ENCODE measurements at regions not wholly inside any gene's neighbourhood (a gene's known extent, or its start where the extent isn't known, plus 50 kb on each side); places are given as distances from the start of the nearest gene placed in this dataset.
A peak's percentile ranks its signal among the peaks of the same experiment; 100 is the strongest.

DNA sequence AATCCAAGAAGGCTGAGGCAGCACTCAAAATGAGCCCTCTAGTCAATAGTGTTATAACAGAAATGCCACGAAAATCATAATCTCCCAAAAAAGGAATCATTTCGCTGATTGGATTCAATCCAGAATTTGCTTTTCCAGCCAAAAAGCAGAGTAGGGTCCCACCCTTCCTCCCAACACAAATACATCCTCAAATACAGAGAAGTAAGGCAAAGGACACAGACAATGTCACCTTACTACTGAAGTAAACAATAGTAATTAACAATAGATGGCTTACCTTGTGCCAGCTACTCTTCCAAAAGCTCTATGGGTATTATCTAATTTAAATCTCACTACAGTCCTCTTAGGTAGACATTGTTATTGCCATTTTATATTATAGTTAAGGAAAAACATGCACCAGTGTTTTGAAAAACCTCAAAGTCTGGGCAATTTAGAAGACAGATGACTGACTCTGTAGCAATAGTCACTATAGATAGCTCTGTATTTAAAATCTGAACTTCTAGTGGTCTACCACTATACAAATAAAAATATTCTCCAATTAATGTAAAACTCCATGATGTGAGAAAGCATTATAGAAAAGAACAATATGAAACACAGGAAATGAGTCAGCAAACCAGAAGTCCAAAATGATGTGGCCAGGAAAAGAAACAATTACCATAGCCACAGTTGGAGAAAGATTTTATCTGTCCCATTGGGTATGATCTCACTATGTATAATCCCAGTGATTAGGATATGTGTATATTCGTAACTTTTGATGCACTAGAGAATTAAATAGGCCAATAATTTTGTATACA lies 305.0 kb upstream of the ERBB4 start:
- TF ChIP-seq, protein P1, sequence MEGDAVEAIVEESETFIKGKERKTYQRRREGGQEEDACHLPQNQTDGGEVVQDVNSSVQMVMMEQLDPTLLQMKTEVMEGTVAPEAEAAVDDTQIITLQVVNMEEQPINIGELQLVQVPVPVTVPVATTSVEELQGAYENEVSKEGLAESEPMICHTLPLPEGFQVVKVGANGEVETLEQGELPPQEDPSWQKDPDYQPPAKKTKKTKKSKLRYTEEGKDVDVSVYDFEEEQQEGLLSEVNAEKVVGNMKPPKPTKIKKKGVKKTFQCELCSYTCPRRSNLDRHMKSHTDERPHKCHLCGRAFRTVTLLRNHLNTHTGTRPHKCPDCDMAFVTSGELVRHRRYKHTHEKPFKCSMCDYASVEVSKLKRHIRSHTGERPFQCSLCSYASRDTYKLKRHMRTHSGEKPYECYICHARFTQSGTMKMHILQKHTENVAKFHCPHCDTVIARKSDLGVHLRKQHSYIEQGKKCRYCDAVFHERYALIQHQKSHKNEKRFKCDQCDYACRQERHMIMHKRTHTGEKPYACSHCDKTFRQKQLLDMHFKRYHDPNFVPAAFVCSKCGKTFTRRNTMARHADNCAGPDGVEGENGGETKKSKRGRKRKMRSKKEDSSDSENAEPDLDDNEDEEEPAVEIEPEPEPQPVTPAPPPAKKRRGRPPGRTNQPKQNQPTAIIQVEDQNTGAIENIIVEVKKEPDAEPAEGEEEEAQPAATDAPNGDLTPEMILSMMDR (IDR thresholded peaks at IDR 0.05; ENCODE audit: insufficient read depth, low read length, poor library complexity, severe bottlenecking): no peak
- Histone ChIP-seq H3K36me3 (ENCODE audit: control insufficient read depth, insufficient read depth, low read length) (no peaks in the 10 kb centered on the region), H3K27me3 (replicated peaks; ENCODE audit: control insufficient read depth, insufficient read depth, low read length) (no peaks in the 10 kb centered on the region), H3K4me3 (replicated peaks; ENCODE audit: low read depth, low read length) (no peak overlapping the region)
- peak; percentile 6 for DNase-seq (ENCODE audit: extremely low read depth, insufficient read length)

DNA sequence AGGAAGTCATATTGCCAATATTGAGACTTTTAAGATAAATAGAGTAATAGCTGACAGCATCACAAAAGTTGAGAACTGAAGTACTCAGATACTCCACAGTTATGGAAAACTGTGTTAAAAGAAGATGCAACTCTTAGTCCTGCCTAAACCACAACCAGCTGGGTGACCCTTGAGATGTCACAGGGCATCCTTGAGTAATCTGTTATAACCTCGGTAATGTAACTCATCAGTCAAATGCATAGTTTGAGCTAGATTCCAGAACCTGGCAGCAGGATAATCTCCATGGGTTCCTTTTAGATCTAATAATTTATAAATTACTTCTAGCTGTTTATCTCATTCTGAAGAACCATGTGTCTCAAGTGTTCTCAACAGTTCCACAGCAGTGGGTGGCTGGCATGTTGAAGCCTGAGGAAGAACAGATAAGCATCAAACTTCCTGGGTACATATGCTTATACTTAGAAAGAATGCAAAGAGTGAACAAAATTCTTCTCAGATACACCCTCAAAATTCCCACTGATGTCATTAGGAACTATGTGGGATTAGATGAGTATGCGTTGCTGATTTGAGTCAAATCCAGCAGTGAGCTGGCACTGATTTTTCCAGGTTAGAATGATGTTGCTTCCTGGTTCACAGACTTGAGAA lies 304.1 kb upstream of the ERBB4 start:
- Histone ChIP-seq H3K4me3 (replicated peaks; ENCODE audit: low read depth, low read length) (no peak overlapping the region), H3K27me3 (replicated peaks; ENCODE audit: control insufficient read depth, insufficient read depth, low read length) (no peaks in the 10 kb centered on the region), H3K36me3 (ENCODE audit: control insufficient read depth, insufficient read depth, low read length) (no peaks in the 10 kb centered on the region)
- DNase-seq (ENCODE audit: extremely low read depth, insufficient read length): no peak
- TF ChIP-seq, protein P1 (IDR thresholded peaks at IDR 0.05; ENCODE audit: insufficient read depth, low read length, poor library complexity, severe bottlenecking): no peak

DNA sequence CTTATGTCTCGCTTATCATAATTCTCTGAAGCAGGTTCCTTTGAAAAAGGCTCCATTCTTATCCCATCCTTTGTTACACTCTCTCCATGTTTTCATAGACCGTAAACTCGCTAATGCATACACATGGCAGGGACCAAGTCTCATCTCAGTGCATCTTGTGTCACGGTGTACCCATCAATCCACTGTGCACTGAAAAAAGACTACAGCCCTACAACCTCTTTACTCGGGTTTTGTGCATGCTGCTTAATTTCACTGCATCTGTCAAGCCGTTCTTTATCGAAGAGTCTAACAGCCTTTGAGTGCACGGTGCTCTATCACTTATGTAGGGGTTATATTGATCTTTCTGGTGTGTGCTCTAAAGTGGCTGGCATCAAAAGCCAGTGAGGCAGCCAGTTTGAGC lies 302.9 kb upstream of the ERBB4 start:
- Histone ChIP-seq H3K27me3 (replicated peaks; ENCODE audit: control insufficient read depth, insufficient read depth, low read length) (no peaks in the 10 kb centered on the region), H3K4me3 (replicated peaks; ENCODE audit: low read depth, low read length) (no peak overlapping the region), H3K36me3 (ENCODE audit: control insufficient read depth, insufficient read depth, low read length) (no peaks in the 10 kb centered on the region)
- no peak for DNase-seq (ENCODE audit: extremely low read depth, insufficient read length)
- TF ChIP-seq, protein P1 (IDR thresholded peaks at IDR 0.05; ENCODE audit: insufficient read depth, low read length, poor library complexity, severe bottlenecking): no peak

DNA sequence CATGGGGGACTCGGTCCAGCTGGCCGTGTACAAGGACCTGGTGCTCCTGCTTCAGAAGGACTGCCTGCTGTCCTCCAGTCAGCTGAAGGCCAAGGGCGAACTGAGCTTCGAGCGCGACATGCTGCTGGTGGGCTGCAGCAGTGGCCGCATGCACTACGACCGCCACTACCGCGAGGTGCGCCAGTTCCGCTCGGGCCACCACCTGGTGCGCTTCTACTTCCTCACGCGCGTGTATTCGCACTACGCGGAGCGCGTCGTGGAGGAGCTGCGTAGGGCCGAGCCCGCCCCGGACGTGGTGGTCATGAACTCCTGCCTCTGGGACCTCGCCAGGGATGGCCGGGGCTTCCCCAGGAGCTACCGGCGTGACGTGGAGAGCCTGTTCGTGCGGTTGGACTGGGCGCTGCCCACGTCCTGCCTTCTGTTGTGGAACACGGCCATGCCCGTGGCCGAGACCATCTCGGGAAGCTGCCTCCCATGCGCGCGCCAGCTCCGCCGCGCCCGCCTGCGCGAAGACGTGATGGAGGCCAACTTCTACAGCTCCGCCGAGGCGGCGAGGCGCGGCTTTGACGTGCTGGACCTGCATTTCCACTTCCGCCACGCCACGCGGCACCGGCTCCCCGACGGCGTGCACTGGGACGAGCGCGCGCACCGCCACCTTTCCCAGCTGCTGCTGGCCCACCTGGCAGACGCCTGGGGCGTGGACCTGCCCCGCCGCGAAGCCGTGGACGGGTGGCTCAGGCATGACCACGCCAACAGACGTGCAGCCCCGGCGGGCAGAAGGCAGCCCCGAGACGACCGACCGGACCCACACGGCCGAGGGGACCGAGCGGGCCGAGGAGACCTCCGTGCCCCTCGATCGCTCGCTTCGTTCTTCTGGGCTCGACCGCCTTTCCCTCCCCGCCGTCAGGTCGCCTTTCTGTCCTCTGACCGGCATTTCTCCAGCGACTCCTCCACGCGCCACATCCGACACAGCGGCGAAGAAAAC lies 293.9 kb upstream of the ERBB4 start:
- Histone ChIP-seq H3K36me3 (ENCODE audit: control insufficient read depth, insufficient read depth, low read length) (no peaks in the 10 kb centered on the region), H3K27me3 (replicated peaks; ENCODE audit: control insufficient read depth, insufficient read depth, low read length) (no peaks in the 10 kb centered on the region), H3K4me3 (replicated peaks; ENCODE audit: low read depth, low read length) (no peak overlapping the region)
- peak; percentile 6 for DNase-seq (ENCODE audit: extremely low read depth, insufficient read length)
- TF ChIP-seq, protein P1 (IDR thresholded peaks at IDR 0.05; ENCODE audit: insufficient read depth, low read length, poor library complexity, severe bottlenecking): no peak

DNA sequence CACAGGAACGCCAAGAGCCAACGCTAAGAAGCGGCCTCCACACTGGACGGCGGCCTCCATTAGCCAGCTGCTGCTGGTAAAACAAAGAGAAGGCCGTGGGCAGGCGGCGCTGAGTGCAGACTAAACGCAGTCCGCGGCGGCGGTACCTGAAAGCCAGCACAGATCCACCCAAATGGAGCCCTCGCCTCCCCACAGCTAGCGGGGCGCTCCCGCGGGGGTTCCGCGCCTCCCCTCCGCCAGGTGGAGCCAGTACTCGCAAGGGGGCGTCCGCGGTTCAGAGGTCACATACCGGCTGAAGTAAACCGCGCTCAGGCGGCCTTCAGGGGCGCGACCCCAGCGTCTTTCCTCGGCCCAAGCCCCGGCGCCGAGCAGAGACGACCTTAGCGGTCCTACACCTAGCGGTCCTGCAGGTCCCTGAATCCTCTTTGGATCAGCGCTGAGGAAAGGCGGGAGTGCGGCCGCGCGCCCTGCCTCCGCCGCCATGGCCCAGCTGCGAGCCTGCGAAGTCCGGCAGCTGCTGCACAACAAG lies 293.1 kb upstream of the ERBB4 start:
- Histone ChIP-seq H3K27me3 (replicated peaks; ENCODE audit: control insufficient read depth, insufficient read depth, low read length) (no peaks in the 10 kb centered on the region), H3K36me3 (ENCODE audit: control insufficient read depth, insufficient read depth, low read length) (no peaks in the 10 kb centered on the region), H3K4me3 (replicated peaks; ENCODE audit: low read depth, low read length) (no peak overlapping the region)
- TF ChIP-seq, protein P1 (IDR thresholded peaks at IDR 0.05; ENCODE audit: insufficient read depth, low read length, poor library complexity, severe bottlenecking): no peak
- peak; percentile 13 for DNase-seq (ENCODE audit: extremely low read depth, insufficient read length)
